22Rv1 (cell line): ENCODE measurements at regions not wholly inside any gene's neighbourhood (a gene's known extent, or its start where the extent isn't known, plus 50 kb on each side); places are given as distances from the start of the nearest gene placed in this dataset.

Experiments
- H3K27ac ChIP-seq: fragments of 450-650 bp; 2 replicates; pipeline ENCODE4 v1.5.1; 2017
- CTCF ChIP-seq: fragments of 450-650 bp; IDR thresholded peaks from 2 replicates; pipeline ENCODE4 v1.5.1; 2017; ENCODE audit warnings: mild to moderate bottlenecking
- ZFX ChIP-seq: fragments of 450-650 bp; IDR thresholded peaks from 2 replicates; pipeline ENCODE4 v1.6.1; 2017; ENCODE audit warnings: antibody characterized with exemption, borderline replicate concordance

DNA sequence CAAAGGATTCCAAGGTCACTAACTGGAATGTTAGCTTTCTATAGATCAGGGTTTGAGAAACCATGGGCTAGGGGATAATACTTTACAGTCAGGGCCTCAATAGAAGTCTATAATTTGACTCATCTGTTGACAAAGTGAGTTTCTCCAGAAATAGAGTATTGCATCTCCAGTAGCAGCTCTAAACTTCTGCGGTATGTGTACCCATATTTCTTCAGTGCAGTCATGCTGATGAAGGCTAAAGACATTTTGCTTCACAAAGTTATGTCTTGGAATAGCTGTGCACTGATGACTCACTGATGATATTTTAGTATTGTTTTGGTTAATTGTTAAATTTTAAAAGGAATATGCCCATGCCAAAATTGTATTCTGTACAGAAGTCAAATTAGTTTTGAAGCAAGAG, 464.9 kb upstream of the AMOT start:
- no peak overlapping the region for H3K27ac ChIP-seq
- TF ChIP-seq CTCF: no peak
- no peak for TF ChIP-seq ZFX

DNA sequence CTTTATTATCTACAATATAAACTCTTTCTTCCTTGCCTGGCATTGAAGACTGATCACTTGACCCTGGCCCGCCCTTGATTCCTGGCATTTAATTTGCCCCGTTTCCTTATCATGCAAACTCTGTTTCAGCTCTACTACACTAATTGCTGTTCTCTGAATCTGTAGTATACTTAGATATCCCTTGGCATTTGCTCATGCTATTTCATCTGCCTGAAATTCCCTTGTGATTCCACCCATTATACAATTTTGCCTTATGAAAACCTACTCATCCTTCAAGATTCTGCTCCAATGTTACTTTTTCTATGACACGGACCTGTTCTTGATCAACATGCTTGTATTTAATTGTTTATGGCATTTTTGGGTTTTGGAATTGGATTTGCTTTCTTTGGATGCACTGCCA, 459.9 kb upstream of the AMOT start:
- no peak for TF ChIP-seq CTCF
- no peak for TF ChIP-seq ZFX
- no peak overlapping the region for H3K27ac ChIP-seq

GRCh38 chrX:113297437-113297836, 456.8 kb upstream of the AMOT start:
- TF ChIP-seq CTCF (no peak), ZFX (no peak)
- no peak overlapping the region for H3K27ac ChIP-seq

DNA sequence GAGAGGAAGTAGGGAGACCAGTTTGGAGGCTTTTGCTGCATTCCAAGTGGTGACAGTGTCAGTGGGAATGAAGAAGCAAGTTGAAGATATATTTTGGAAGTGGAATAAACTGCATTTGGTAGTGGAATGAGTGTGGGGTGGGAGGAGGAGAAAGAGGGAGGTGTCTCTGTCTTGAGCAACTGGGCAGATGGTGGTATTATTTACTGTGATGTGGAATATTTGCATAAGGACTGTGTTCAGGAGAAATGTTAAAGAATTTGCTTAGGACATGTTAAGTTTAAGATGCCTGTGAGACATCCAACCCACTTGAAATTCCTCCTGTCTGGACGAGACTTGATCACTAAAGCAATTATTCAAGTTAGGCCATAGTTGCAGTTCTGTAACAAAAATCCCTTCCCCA, 448.9 kb upstream of the AMOT start:
- H3K27ac ChIP-seq: no peak overlapping the region
- TF ChIP-seq CTCF: no peak
- no peak for TF ChIP-seq ZFX

DNA sequence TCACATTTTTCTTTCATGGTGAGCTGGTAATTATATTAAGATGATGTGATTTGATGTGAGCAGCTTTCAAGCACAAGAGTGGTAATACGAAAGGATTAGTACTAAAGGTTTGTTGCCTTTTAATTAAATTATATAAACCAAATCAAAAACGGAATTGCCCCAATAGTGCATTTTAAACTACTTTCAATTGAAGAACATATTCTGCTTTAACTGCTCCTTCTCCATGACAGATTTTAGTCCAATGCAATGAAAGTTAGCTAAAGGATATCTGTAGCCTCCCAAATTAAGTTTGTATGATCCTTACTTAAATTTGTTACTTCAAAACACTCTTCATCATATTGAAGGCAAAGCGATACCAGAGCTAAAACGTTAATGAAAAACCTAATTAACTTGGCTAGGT, 447.1 kb upstream of the AMOT start:
- TF ChIP-seq CTCF: no peak
- TF ChIP-seq ZFX: no peak
- no peak overlapping the region for H3K27ac ChIP-seq

GRCh38 chrX:113275804-113276203, 435.2 kb upstream of the AMOT start:
- H3K27ac ChIP-seq: no peak overlapping the region
- no peak for TF ChIP-seq ZFX
- no peak for TF ChIP-seq CTCF

DNA sequence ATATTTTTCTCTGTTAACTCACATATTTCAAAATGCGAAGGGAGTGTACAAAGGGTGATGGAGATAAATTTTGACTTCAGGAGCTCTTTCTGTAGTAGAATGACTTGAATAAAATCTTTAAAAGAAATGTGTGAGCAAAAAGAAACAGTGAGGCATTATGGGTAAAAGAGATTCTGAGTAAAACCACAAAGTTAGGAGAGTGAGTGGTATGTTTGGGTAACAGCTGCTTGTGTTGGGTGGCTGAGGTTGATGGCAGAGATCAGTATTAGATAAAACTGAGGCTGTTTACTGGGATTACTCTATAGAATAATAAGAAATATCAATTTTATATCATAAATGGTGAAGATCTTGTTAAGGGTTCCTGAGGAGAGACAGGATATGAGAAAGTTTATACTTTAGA, 434.2 kb upstream of the AMOT start:
- H3K27ac ChIP-seq: no peak overlapping the region
- no peak for TF ChIP-seq CTCF
- TF ChIP-seq ZFX: no peak
